Heart left ventricle (tissue), 16 donors: ENCODE measurements at regions not wholly inside any gene's neighbourhood (a gene's known extent, or its start where the extent isn't known, plus 50 kb on each side); places are given as distances from the start of the nearest gene placed in this dataset.

Experiments
- ATAC-seq, 4 donors: fragments of 200-7000 bp; cut with Tn5 transposase; one replicate each; pipeline ENCODE4 v1.9.1; 2020 to 2022; ENCODE audit warnings: moderate library complexity in 4 of 4, mild to moderate bottlenecking in 3 of 4, moderate number of reproducible peaks in 1 of 4
- DNase-seq, 5 donors: peaks; one replicate each; pipeline ENCODE4 v3.0.0-alpha.2; 2020
- H3K27ac ChIP-seq, 12 donors: fragments of 200-600 bp; sonication (generic) in 4 of 12; one replicate each; pipeline versions ENCODE4 v1.5.0 to v1.8.0; 2016 to 2022; ENCODE audit warnings: mild to moderate bottlenecking in 2 of 12
- H3K27me3 ChIP-seq, 9 donors: fragments of 200-600 bp; sonication (generic) in 2 of 9; one replicate each; pipeline versions ENCODE4 v1.5.1 to v1.8.0; 2016 to 2022; ENCODE audit warnings: mild to moderate bottlenecking in 3 of 9
- H3K36me3 ChIP-seq, 9 donors: fragments of 200-600 bp; sonication (generic) in 2 of 9; one replicate each; pipeline versions ENCODE4 v1.5.0 to v1.8.0; 2018 to 2022; ENCODE audit warnings: mild to moderate bottlenecking in 2 of 9
- H3K4me1 ChIP-seq, 12 donors: fragments of 200-600 bp; sonication (generic) in 4 of 12; one replicate each; pipeline versions ENCODE4 v1.5.0 to v1.8.0; 2016 to 2022; ENCODE audit warnings: mild to moderate bottlenecking in 3 of 12
- H3K4me3 ChIP-seq, 12 donors: fragments of 200-600 bp; sonication (generic) in 4 of 12; one replicate each; pipeline versions ENCODE4 v1.5.0 to v1.8.0; 2017 to 2022; ENCODE audit warnings: mild to moderate bottlenecking in 9 of 12, moderate library complexity in 4 of 12
- H3K9me3 ChIP-seq, 12 donors: fragments of 200-600 bp; sonication (generic) in 4 of 12; one replicate each; pipeline versions ENCODE4 v1.5.0 to v1.8.0; 2016 to 2022; ENCODE audit warnings: mild to moderate bottlenecking in 1 of 12
- CTCF ChIP-seq, 12 donors: fragments of 200-600 bp; sonication (generic) in 4 of 12; IDR thresholded peaks; one replicate each; pipeline versions ENCODE4 v1.5.0 to v1.8.0; 2018 to 2022; ENCODE audit warnings: antibody characterized with exemption in 12 of 12, mild to moderate bottlenecking in 5 of 12
- POLR2A ChIP-seq, 2 donors: fragments of 450-650 bp; IDR thresholded peaks; one replicate each; pipeline ENCODE4 v1.6.1; 2017; ENCODE audit warnings: antibody characterized with exemption in 2 of 2, mild to moderate bottlenecking in 2 of 2, moderate library complexity in 2 of 2
- WGBS, 4 donors: extraction: QIAGEN DNeasy Blood & Tissue Kit in 2 of 4; methylation state at CpG; one replicate each; pipeline versions ENCODE4 v1.1.5 to v1.1.7; 2013 to 2018; 5-methylcytosine and 5-hydroxymethylcytosine counted together
- intact Hi-C, 10 donors: fragments of 100-400 bp; cut with DNase I; formaldehyde crosslinking; loops; one replicate each; pipeline versions ENCODE4 v1.11.1 to v1.14.2; 2022
- donor health status: ischemic (EF 13 %, LVEDD 7.1; RV severe dilation, severe dysfunction).
- donor health status: healthy with polysubstance abuse.
- donor health status: DM: no; HTN: yes; CAD: no.
- donor health status: DM: no; HTN: no; CAD: no.
- donor health status: ischemic (EF 25% LVEDD 6.9; RV normal size, moderate dysfunction).
- donor health status: ischemic (EF 25% LVEDD 5.7; RV mildly dilated, moderate dysfunction).
- donor health status: healthy.
- donor health status: DM: yes; HTN: yes; CAD: no.
- donor health status: ischemic (EF 35%, LVEDD 5.7; RV mildly dilated, moderate dysfunction).
- donor health status: nonischemic (EF 11% LVEDD 7.7; RV severe dilation, severe dysfunction).
- donor health status: DM: yes; HTN: yes; CAD: no.
- donor health status: PGD.
- donor health status: ischemic (EF 29% LVEDD 5.4; RV normal size, mild dysfunction).
- donor health status: nonischemic (EF 23%, LVEDD 6.1; RV moderate dilation, normal function).

GRCh38 chr13:39957868-39958677 is 302.6 kb downstream of the COG6 start:
- 80 to 82% (median 81%) methylated on average over 5 of the region's 5 CpGs for WGBS, 4 donors
- peaks cover 0 to 4% (median 0%) of the 10 kb centered on the region in 12 donors for H3K4me1 ChIP-seq
- TF ChIP-seq POLR2A (IDR thresholded peaks at IDR 0.05) (no peak), CTCF (IDR thresholded peaks at IDR 0.05) (no peak)
- intact Hi-C loops, result no loop called here
- no peaks in the 10 kb centered on the region for H3K36me3 ChIP-seq
- DNase-seq, result no peak
- H3K27me3 ChIP-seq, result no peaks in the 10 kb centered on the region
- H3K9me3 ChIP-seq, result no peaks in the 10 kb centered on the region
- no peak for ATAC-seq
- no peak overlapping the region for H3K27ac ChIP-seq
- no peak overlapping the region for H3K4me3 ChIP-seq

GRCh38 chr13:39959497-39960144 is 304.2 kb downstream of the COG6 start:
- 59 to 68% (median 66%) methylated on average over 9 of the region's 9 CpGs for WGBS, 4 donors
- Histone ChIP-seq H3K27me3 (no peaks in the 10 kb centered on the region), H3K9me3 (no peaks in the 10 kb centered on the region), H3K4me3 (no peak overlapping the region), H3K36me3 (no peaks in the 10 kb centered on the region), H3K4me1 (peaks cover 0 to 3% (median 0%) of the 10 kb centered on the region in 12 donors), H3K27ac (no peak overlapping the region)
- ATAC-seq, result peak in 3 of 4 donors; percentile 24 to 47 (median 34)
- no peak for DNase-seq
- no peak for TF ChIP-seq CTCF (IDR thresholded peaks at IDR 0.05)
- TF ChIP-seq POLR2A (IDR thresholded peaks at IDR 0.05), result no peak
- intact Hi-C loops, result no loop called here

- intact Hi-C loops, result no loop called here
- H3K27me3 ChIP-seq, result no peaks in the 10 kb centered on the region
- TF ChIP-seq POLR2A (IDR thresholded peaks at IDR 0.05) (no peak), CTCF (IDR thresholded peaks at IDR 0.05) (no peak)
- H3K9me3 ChIP-seq, result no peaks in the 10 kb centered on the region
- H3K4me3 ChIP-seq, result no peak overlapping the region
- DNase-seq (no peak), ATAC-seq (no peak)
- WGBS, 4 donors, result 57 to 65% (median 59%) methylated on average over 3 of the region's 3 CpGs
- H3K27ac ChIP-seq, result no peak overlapping the region
- H3K36me3 ChIP-seq, result no peaks in the 10 kb centered on the region
- H3K4me1 ChIP-seq, result peaks cover 0 to 3% (median 0%) of the 10 kb centered on the region in 12 donors
Measured at GRCh38 chr13:39960191-39960590, 304.7 kb downstream of the COG6 start.

GRCh38 chr13:39961036-39961435 is 305.6 kb downstream of the COG6 start:
- peaks cover 0 to 3% (median 0%) of the 10 kb centered on the region in 12 donors for H3K4me1 ChIP-seq
- DNase-seq (no peak), ATAC-seq (no peak)
- H3K36me3 ChIP-seq, result no peaks in the 10 kb centered on the region
- TF ChIP-seq CTCF (IDR thresholded peaks at IDR 0.05) (no peak), POLR2A (IDR thresholded peaks at IDR 0.05) (no peak)
- intact Hi-C loops, result no loop called here
- H3K4me3 ChIP-seq, result no peak overlapping the region
- no peaks in the 10 kb centered on the region for H3K27me3 ChIP-seq
- 59 to 82% (median 70%) methylated on average over 1 of the region's 1 CpG for WGBS, 4 donors
- no peaks in the 10 kb centered on the region for H3K9me3 ChIP-seq
- H3K27ac ChIP-seq, result no peak overlapping the region
